HUES64 (cell line): ENCODE measurements at regions not wholly inside any gene's neighbourhood (a gene's known extent, or its start where the extent isn't known, plus 50 kb on each side); places are given as distances from the start of the nearest gene placed in this dataset.

ENCODE experiments used
- H3K27ac ChIP-seq: 2 replicates; pipeline ENCODE4 v1.7.0; 2013; ENCODE audit warnings: low read depth, low read length, inconsistent platforms
- H3K27me3 ChIP-seq: 2 replicates; pipeline ENCODE4 v1.6.1; 2013; ENCODE audit warnings: mild to moderate bottlenecking, low read length; ENCODE audit not compliant: insufficient read depth
- H3K36me3 ChIP-seq: 2 replicates; pipeline ENCODE4 v1.6.1; 2013; ENCODE audit warnings: mild to moderate bottlenecking, low read length; ENCODE audit not compliant: insufficient read depth
- H3K4me1 ChIP-seq: 2 replicates; pipeline ENCODE4 v1.6.1; 2013; ENCODE audit warnings: mild to moderate bottlenecking, low read length, moderate library complexity; ENCODE audit not compliant: insufficient read depth
- H3K4me3 ChIP-seq: 2 replicates; pipeline ENCODE4 v1.5.1; 2013; ENCODE audit warnings: mild to moderate bottlenecking, low read length, moderate library complexity
- H3K9ac ChIP-seq: 2 replicates; pipeline ENCODE4 v1.6.1; 2013; ENCODE audit warnings: mild to moderate bottlenecking, low read depth, low read length
- H3K9me3 ChIP-seq: 2 replicates; pipeline ENCODE4 v1.6.1; 2013; ENCODE audit warnings: low read depth, low read length; ENCODE audit not compliant: insufficient read depth
- WGBS: fragments of 150-250, 120-280 bp; methylation state at CpG from one replicate; pipeline ENCODE4 v1.1.7; 2013; ENCODE audit warnings: missing lambda C conversion rate; 5-methylcytosine and 5-hydroxymethylcytosine counted together

DNA sequence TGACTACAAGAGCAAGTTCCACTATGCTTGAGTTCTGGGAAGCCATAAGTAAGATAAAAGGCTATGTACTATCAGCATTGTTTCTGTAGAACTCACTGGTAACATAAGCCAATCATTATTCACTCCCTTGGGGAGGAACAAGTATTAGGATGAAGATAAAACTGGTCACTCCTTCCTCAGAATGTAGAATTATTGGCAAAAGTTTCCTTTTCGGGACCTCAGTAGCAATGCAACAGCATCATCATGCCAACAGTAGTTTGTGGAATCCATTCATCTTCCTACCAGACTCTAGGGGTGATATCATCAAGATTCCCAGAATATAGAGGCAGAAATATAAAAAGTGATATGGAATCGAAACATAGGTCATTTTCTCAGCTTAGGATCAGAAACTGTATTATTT is 209.5 kb downstream of the PLOD2 start:
- no peaks in the 10 kb centered on the region for H3K36me3 ChIP-seq
- no peak overlapping the region for H3K27ac ChIP-seq
- H3K9ac ChIP-seq = no peak overlapping the region
- no peaks in the 10 kb centered on the region for H3K9me3 ChIP-seq
- WGBS = 95% methylated on average over 2 of the region's 2 CpGs
- H3K4me3 ChIP-seq = no peak overlapping the region
- no peaks in the 10 kb centered on the region for H3K27me3 ChIP-seq
- H3K4me1 ChIP-seq = no peaks in the 10 kb centered on the region

DNA sequence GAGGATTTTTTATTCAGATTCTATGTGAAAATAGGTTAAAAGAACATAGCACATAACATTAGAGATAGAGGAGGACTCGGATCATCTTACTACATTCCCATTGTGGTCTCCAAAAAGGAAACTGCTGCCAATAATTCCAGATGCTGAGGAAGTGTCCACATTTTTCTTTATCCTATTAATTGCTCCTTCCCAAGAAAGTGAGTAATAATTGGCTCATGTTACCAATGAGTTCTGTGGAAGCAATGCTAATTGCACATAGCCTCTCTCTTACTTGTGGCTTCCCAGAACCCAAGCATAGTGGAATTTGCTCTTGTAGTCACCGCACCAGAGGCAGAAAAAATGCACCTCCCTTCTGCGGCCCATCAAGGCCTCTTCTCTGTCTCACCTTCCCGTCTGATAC is 208.4 kb downstream of the PLOD2 start:
- Histone ChIP-seq H3K36me3 (no peaks in the 10 kb centered on the region), H3K27ac (no peak overlapping the region), H3K4me3 (no peak overlapping the region), H3K4me1 (no peaks in the 10 kb centered on the region), H3K27me3 (no peaks in the 10 kb centered on the region), H3K9ac (no peak overlapping the region), H3K9me3 (no peaks in the 10 kb centered on the region)
- 97% methylated on average over 4 of the region's 4 CpGs for WGBS

GRCh38 chr3:145953316-145953715 is 207.7 kb downstream of the PLOD2 start:
- no peaks in the 10 kb centered on the region for H3K9me3 ChIP-seq
- no peak overlapping the region for H3K9ac ChIP-seq
- no peaks in the 10 kb centered on the region for H3K4me1 ChIP-seq
- H3K27ac ChIP-seq = no peak overlapping the region
- 98% methylated on average over 3 of the region's 3 CpGs for WGBS
- no peaks in the 10 kb centered on the region for H3K27me3 ChIP-seq
- H3K4me3 ChIP-seq = no peak overlapping the region
- H3K36me3 ChIP-seq = no peaks in the 10 kb centered on the region

DNA sequence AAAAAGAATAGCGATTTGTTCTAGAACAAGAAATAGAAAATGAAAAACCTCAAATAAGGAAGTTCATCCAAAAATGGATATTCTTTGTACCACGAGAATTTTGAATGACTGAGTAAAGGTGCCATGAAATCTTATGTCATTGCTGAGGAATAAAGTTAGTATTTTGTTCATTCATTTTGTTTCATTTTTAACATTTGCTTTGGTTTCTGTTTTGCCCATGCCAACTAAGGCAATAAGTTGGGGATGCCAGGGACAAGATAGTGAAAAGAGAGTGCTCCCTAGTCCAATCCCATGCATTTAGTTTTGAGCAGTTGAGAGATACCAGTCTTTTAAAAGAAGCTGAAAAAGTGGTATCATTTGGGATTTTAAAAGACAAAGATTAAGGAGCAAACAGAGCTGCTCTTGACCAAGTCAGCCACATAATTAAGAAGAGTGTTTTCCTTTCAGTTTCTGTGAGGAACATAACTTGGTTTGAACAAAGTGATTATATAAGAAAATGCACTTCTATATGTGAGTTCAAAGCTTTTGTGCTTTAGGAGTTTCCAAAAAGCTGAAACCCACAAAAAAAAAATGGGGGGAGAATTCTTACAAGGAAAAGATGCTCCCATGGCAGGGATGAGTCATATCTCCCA is 201.4 kb downstream of the PLOD2 start:
- Histone ChIP-seq H3K27me3 (no peaks in the 10 kb centered on the region), H3K27ac (no peak overlapping the region), H3K36me3 (no peaks in the 10 kb centered on the region), H3K4me1 (no peaks in the 10 kb centered on the region), H3K4me3 (no peak overlapping the region), H3K9me3 (no peaks in the 10 kb centered on the region), H3K9ac (no peak overlapping the region)
- WGBS = 100% methylated on average over 2 of the region's 2 CpGs

DNA sequence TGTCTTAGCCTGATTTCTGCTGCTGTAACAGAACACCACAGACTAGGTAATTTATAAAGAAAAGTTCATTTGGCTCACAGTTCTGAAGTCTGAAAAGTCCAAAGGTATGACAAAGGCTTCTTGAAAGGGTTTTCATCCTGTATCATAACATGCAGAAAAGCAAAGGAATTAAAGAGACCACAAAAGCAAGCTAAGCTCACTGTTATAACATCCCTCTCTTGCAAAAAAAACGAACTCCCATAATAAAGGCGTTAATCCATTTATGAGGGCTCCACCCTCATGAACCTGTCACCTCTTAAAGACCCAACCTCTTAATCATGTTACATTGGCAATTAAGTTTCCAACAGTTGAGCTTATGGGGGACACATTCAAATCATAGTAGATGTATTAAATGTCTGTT is 197.9 kb downstream of the PLOD2 start:
- Histone ChIP-seq H3K27me3 (no peaks in the 10 kb centered on the region), H3K27ac (no peak overlapping the region), H3K4me3 (no peak overlapping the region), H3K36me3 (no peaks in the 10 kb centered on the region), H3K4me1 (no peaks in the 10 kb centered on the region), H3K9me3 (no peaks in the 10 kb centered on the region), H3K9ac (no peak overlapping the region)
- WGBS = 92% methylated on average over 2 of the region's 2 CpGs

DNA sequence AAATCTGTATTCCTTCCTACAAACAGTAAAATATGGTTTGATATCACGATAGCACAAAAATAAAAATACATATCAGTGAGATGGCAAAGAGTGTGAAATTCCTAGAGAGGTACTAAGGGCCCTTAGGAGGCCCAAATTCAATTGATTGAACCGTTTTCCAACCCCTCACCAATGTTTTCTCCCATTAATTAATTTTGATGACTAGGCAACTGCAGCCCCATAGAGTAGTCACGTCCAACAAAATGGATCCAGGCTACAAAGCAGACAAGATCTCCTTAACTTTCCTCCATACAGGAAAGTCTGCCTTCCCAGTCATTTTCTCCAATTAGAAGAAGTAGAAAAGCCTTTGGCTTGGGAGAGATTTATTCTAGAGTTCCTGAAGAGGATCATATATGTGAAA is 193.9 kb downstream of the PLOD2 start:
- no peaks in the 10 kb centered on the region for H3K4me1 ChIP-seq
- no peak overlapping the region for H3K4me3 ChIP-seq
- no peaks in the 10 kb centered on the region for H3K27me3 ChIP-seq
- no peak overlapping the region for H3K27ac ChIP-seq
- WGBS = 94% methylated on average over 2 of the region's 3 CpGs
- no peaks in the 10 kb centered on the region for H3K9me3 ChIP-seq
- H3K9ac ChIP-seq = no peak overlapping the region
- no peaks in the 10 kb centered on the region for H3K36me3 ChIP-seq

- H3K9me3 ChIP-seq = no peaks in the 10 kb centered on the region
Observed at GRCh38 chr3:145971186-145971585, 189.8 kb downstream of the PLOD2 start.

DNA sequence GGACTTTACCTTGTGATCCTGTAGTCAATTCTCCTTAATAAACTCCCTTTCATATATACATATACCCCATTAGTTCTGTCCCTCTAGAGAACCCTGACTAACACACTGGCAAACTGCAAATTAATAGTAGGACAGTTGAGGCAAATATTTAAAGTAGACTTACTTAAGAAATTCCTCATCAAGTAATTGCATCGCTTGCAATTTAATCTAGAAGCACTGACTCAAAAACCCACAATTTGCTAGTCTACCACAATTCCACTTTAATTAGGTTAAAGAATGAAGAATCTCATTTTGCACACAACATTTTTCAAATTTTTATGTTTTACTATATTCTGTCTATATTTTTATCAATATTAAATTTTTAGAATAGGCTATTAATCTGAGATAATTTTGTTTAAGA is 188.1 kb downstream of the PLOD2 start:
- no peak overlapping the region for H3K27ac ChIP-seq
- H3K27me3 ChIP-seq = no peaks in the 10 kb centered on the region
- H3K4me1 ChIP-seq = no peaks in the 10 kb centered on the region
- H3K9ac ChIP-seq = no peak overlapping the region
- no peaks in the 10 kb centered on the region for H3K9me3 ChIP-seq
- WGBS = 89% methylated on average over 1 of the region's 1 CpG
- H3K4me3 ChIP-seq = no peak overlapping the region
- no peaks in the 10 kb centered on the region for H3K36me3 ChIP-seq

More at GRCh38 chr3:145971186-145971585, 189.8 kb downstream of the PLOD2 start:
- Histone ChIP-seq H3K4me1 (no peaks in the 10 kb centered on the region), H3K9ac (no peak overlapping the region), H3K27ac (no peak overlapping the region), H3K4me3 (no peak overlapping the region), H3K36me3 (no peaks in the 10 kb centered on the region), H3K27me3 (no peaks in the 10 kb centered on the region)

DNA sequence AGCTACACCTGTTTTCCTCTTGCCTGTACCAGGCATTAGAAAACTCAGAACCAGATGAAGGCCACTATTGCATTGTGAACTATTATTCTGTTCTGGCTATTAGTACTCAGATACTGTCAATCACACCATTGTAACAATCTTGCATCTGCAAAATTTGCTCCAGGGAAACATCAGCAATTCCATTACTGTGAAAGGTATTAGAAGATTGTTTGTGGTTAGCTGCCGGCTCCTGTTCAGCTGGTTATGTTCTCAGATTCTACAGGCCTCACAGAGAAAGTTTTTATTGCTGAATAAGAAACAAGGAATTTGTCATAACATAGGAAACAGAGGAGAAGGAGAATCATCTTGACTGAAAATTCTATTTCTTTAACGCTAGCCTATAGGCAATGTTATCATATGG is 179.9 kb downstream of the PLOD2 start:
- H3K4me1 ChIP-seq = no peaks in the 10 kb centered on the region
- H3K9me3 ChIP-seq = no peaks in the 10 kb centered on the region
- no peak overlapping the region for H3K9ac ChIP-seq
- no peak overlapping the region for H3K27ac ChIP-seq
- no peak overlapping the region for H3K4me3 ChIP-seq
- H3K27me3 ChIP-seq = no peaks in the 10 kb centered on the region
- WGBS = 97% methylated on average over 2 of the region's 2 CpGs
- no peaks in the 10 kb centered on the region for H3K36me3 ChIP-seq

GRCh38 chr3:145983101-145983500 is 177.9 kb downstream of the PLOD2 start:
- 98% methylated on average over 4 of the region's 4 CpGs for WGBS
- no peaks in the 10 kb centered on the region for H3K36me3 ChIP-seq
- H3K27me3 ChIP-seq = no peaks in the 10 kb centered on the region
- no peak overlapping the region for H3K9ac ChIP-seq
- H3K9me3 ChIP-seq = no peaks in the 10 kb centered on the region
- no peaks in the 10 kb centered on the region for H3K4me1 ChIP-seq
- no peak overlapping the region for H3K27ac ChIP-seq
- H3K4me3 ChIP-seq = no peak overlapping the region
